ENCODE measurements at regions not wholly inside any gene's neighbourhood (a gene's known extent, or its start where the extent isn't known, plus 50 kb on each side); places are given as distances from the start of the nearest gene placed in this dataset.

DNA sequence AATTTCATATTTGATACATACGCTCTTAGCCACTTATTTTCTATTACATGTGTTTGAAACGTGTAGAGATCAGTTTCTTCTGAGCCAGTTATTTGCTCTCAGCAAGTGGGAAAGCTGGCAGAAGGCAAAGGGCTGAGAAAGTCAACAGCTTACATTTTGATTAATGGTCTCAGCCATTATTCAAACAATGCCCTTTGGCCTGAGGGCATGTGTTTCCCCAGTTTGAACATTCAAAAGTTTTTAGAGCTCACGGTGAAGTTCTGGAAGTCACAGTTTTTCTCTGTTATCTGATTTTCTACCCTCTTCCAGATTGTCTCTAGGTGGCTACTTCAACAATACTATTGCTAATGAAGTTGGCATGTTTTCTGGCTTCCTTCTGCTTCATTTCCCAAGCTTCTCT, 591.8 kb upstream of the CPEB2 start:
- no peak for TF ChIP-seq GATA2 (IDR thresholded peaks at IDR 0.05; ENCODE audit: low read depth, low read length)
- TF ChIP-seq GATA3 (IDR thresholded peaks at IDR 0.05; ENCODE audit: low read depth, low read length), result no peak

Data from SH-SY5Y (cell line).